Activated gamma-delta T cell treated with anti-CD3 and anti-CD28 coated beads, Interleukin-2, amount 50 U/mL, for 16 hours (primary cell): ENCODE measurements at regions not wholly inside any gene's neighbourhood (a gene's known extent, or its start where the extent isn't known, plus 50 kb on each side); places are given as distances from the start of the nearest gene placed in this dataset.
"Not testable (repeated sequence)": the region's sequence is repeated elsewhere in the genome, so short reads cannot be mapped to it uniquely, and the experiment has no call there.

Source experiments
- DNase-seq: peaks from one replicate; pipeline ENCODE4 v3.0.0-alpha.2; 2020; ENCODE audit warnings: low read depth

GRCh38 chr3:177394231-177395024 is 197.1 kb upstream of the TBL1XR1 start:
- not testable (repeated sequence) for DNase-seq

GRCh38 chr3:177396733-177397132 is 199.5 kb upstream of the TBL1XR1 start:
- no peak for DNase-seq

- DNase-seq, result no peak
Measured at GRCh38 chr3:177401375-177401774, 204.1 kb upstream of the TBL1XR1 start.

- no peak for DNase-seq
Measured at GRCh38 chr3:177402533-177402932, 205.3 kb upstream of the TBL1XR1 start.

GRCh38 chr3:177405191-177405672 is 207.9 kb upstream of the TBL1XR1 start:
- DNase-seq, result no peak

GRCh38 chr3:177410730-177411129 is 213.4 kb upstream of the TBL1XR1 start:
- no peak for DNase-seq

GRCh38 chr3:177411201-177411600 is 213.9 kb upstream of the TBL1XR1 start:
- DNase-seq, result no peak

GRCh38 chr3:177412677-177413170 is 215.4 kb upstream of the TBL1XR1 start:
- not testable (repeated sequence) for DNase-seq

- no peak for DNase-seq
Measured at GRCh38 chr3:177414093-177414492, 216.8 kb upstream of the TBL1XR1 start.

- DNase-seq, result no peak
Measured at GRCh38 chr3:177418787-177419186, 221.5 kb upstream of the TBL1XR1 start.

GRCh38 chr3:177419904-177420601 is 222.8 kb upstream of the TBL1XR1 start:
- no peak for DNase-seq

- DNase-seq, result no peak
Measured at GRCh38 chr3:177420651-177421480, 223.6 kb upstream of the TBL1XR1 start.

GRCh38 chr3:177421481-177421785 is 224.2 kb upstream of the TBL1XR1 start:
- no peak for DNase-seq

GRCh38 chr3:177424521-177424920 is 227.2 kb upstream of the TBL1XR1 start:
- no peak for DNase-seq

GRCh38 chr3:177425042-177425441 is 227.8 kb upstream of the TBL1XR1 start:
- no peak for DNase-seq

- no peak for DNase-seq
Measured at GRCh38 chr3:177426106-177426877, 229.0 kb upstream of the TBL1XR1 start.

- peak; percentile 3 for DNase-seq
Measured at GRCh38 chr3:177426878-177427495, 229.7 kb upstream of the TBL1XR1 start.

- DNase-seq, result no peak
Measured at GRCh38 chr3:177427540-177427939, 230.3 kb upstream of the TBL1XR1 start.

GRCh38 chr3:177429079-177429478 is 231.8 kb upstream of the TBL1XR1 start:
- DNase-seq, result no peak

- DNase-seq, result no peak
Measured at GRCh38 chr3:177429771-177430170, 232.5 kb upstream of the TBL1XR1 start.

GRCh38 chr3:177430653-177431052 is 233.4 kb upstream of the TBL1XR1 start:
- no peak for DNase-seq
